Putamen (tissue), 1 donor: ENCODE measurements at regions not wholly inside any gene's neighbourhood (a gene's known extent, or its start where the extent isn't known, plus 50 kb on each side); places are given as distances from the start of the nearest gene placed in this dataset.
"Not testable (repeated sequence)": the region's sequence is repeated elsewhere in the genome, so short reads cannot be mapped to it uniquely, and the experiment has no call there.

ENCODE experiments used
- DNase-seq: peaks from one replicate; pipeline ENCODE4 v3.0.0-alpha.2; 2016; ENCODE audit warnings: low spot score

- not testable (repeated sequence) for DNase-seq
These were observed 329.0 kb upstream of the DAB2 start for GRCh38 chr5:39753747-39754146.

GRCh38 chr5:39750661-39751060 is 325.9 kb upstream of the DAB2 start:
- DNase-seq, result no peak

DNA sequence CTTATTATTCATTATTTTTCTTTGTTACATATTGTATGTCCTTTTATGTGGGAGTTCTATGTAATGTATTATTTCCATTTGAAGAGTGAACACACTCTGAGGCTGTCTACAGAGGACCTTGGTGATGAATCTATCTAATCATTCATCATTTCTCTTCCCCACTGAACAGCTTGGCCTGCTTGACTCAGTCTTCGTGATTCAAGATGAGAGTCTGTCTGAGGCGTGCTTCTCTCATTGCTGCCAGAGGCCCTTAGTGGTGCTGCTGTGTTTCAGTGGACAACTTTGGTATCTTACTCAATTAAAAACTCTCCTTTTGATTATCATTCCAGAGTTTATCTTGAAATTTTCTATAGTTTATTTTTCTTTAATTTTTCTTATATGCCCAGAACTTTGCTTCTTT is 318.1 kb upstream of the DAB2 start:
- DNase-seq, result no peak

GRCh38 chr5:39740404-39740803 is 315.6 kb upstream of the DAB2 start:
- DNase-seq, result no peak

GRCh38 chr5:39732166-39732565 is 307.4 kb upstream of the DAB2 start:
- DNase-seq, result no peak

GRCh38 chr5:39730699-39731098 is 305.9 kb upstream of the DAB2 start:
- DNase-seq, result no peak

GRCh38 chr5:39730006-39730405 is 305.2 kb upstream of the DAB2 start:
- no peak for DNase-seq

DNA sequence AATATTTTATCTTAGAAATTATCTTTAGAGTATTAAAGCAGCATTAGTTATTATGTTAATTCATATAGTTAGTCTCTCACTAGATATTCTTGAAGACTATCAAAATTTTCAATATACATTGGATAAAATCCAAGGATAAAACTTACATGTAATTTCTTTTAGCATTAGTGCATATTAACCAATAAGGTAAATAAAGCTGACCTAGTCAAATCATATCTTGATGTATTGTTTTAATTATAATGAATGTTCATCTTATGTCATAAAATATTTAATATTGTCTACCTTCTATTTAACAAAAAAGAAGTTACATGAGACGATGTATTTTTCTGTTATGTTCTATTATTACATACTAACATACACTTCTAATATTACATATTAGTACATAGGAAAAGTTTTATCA is 301.7 kb upstream of the DAB2 start:
- no peak for DNase-seq

DNA sequence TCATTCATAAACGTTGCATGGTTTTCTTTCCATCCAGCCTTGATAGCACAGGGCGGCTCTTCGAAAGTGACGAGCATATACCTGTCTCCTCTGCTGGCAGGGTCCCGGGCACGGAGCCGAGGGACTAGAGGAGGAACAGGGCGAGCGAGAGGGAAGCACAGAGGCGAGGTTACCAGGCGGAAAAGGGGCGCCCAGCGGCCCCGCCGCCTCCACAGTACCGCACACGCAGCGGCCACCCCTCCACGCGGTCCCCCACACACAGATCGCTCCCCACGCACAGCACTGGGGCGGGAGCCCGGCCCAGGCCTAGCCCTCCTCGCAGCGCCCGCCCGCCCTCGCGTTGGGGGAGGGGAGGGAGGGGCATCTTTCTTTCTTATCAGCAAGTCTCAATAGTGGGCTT is 296.6 kb upstream of the DAB2 start:
- no peak for DNase-seq

DNA sequence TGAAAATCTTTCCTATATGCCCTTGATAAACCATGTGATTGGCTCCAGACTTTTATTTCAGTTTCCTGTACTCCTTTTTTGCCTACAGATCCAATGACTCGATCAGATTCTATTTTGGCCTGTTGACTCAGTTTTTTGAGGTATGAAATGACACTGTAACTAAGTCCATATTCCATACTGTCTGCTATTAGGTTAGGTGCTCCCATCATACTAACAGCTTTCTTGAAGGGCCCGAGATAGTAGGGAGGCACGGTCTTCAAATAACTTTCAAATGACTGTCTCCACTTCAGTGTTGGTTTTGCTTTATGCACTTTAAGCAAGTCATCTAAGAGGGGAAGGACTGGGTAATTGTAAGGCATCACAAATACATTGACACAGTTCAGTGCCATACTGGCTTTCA is 295.4 kb upstream of the DAB2 start:
- DNase-seq, result no peak

DNA sequence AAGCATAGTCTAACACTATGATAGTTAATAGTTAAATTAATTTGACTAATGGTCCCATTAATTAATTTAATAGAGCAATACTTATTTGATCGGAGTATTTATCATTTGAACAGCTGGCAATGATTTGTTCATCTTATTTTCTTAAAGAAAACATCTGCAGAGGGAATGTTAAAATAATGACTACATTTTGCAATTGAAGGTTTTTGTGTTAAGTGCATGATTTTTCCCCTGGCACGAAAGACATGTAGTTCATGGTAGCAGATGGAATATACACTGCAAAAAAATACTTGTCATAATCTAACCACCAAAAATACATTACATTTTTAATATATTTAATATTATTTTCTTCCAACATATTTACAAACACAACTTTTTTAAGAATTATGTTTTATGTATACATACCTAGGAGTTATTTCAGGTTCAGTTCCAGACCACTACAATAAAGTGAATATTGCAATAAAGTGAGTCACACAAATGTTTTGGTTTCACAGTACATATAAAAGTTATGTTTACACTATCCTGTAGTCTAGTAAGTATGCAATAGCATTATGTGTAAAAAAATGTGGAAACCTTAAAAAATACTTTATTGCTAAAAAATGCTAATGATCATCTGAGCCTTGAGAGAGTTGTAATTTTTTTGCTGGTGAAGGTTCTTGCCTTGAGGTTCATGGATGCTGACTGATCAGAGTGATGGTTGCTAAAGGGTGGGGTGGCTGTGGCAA is 292.6 kb upstream of the DAB2 start:
- no peak for DNase-seq

GRCh38 chr5:39716532-39717028 is 291.8 kb upstream of the DAB2 start:
- DNase-seq, result no peak

- peak; percentile 38 for DNase-seq
These were observed 289.4 kb upstream of the DAB2 start for GRCh38 chr5:39714036-39714698.

- DNase-seq, result no peak
These were observed 288.6 kb upstream of the DAB2 start for GRCh38 chr5:39713250-39713916.

GRCh38 chr5:39712316-39713249 is 287.8 kb upstream of the DAB2 start:
- DNase-seq, result no peak

DNA sequence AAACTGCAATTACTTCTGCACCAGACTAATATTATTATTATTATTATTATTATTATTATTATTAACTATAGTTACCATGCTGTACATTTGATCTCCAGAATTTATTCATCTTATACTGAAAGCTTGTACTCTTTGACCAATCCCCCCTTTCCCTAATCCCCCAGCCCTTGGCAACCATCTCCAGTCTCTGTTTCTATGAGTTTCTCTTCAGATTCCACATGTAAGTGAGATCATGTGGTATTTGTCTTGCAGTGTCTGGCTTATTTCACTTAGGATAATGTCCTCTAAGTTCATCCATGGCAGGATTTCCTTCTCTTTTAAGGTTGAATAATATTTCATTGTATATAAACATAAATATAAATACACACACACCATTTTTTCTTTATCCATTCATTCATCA is 287.0 kb upstream of the DAB2 start:
- no peak for DNase-seq

DNA sequence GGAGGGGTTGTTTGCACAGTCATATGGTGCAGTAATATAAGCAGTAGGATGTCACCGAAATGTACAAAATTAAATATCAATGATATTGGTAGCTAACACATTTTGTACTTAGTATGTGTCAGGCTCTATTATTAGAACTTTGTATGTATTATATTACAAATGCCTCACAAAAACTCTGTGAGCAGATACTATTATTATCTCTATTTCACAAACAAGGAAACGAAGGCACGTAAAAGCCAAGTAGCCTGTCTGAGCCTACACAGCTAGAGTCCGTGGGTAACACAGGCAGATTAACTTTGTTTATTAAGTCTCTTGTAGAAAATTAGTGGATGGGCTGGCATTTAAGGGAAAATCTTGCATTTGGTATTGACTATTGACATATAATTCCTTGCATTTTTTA is 284.3 kb upstream of the DAB2 start:
- DNase-seq, result no peak

DNA sequence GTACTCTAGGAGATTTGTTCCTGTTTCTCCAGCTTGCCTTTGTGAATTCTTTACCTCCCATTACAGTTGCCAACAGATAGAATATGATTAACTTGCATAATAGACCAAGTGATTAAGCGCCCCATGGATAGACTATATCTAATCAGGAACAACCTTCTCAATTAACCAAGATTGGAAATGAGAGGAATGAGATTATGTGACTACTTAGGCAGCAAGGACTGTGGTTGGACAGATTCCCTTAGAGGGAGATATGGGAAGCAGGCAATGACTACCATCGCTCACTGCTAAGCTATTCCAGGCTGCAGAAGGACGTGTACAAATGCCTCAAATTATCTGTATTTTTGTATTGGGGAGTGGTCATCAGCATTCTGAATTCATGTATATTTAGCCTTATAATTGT is 278.1 kb upstream of the DAB2 start:
- DNase-seq, result no peak

DNA sequence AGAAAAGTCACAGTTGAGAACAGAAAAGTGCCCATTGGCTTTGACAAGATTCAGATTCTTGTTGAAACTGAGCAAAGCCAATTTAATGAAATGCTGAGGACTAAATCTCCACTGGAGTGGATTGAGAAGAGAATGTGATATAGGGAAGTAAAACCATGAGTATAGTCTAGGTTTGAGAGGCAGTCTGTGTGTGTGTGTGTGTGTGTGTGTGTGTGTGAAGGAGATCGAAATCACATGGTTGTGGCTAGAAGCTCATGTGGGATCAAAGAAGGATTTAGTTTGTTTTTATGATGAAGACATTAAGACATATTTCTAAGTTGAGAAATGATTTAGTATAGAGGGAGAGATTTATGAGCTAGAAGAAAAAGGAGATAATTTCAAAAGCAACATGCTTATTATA is 275.7 kb upstream of the DAB2 start:
- no peak for DNase-seq

GRCh38 chr5:39698838-39699560 is 274.2 kb upstream of the DAB2 start:
- DNase-seq, result no peak

DNA sequence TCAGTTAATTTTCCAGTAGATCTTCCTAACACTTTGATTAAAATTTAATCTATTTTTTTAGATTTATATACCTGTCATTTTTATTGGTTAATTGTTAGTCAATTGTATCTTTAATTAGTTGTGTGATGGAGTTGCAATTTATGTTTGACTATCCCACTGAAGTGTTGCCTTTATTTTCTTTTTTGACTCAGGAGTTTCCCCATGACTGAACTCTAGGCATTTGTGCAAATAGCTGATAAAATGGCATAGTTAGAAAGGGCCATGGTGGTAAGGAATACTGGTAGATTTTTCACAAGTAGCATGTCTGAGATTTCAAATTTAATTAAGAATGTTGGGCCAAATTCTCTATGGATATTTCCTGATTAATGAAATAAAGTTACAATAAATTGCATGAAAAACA is 273.1 kb upstream of the DAB2 start:
- no peak for DNase-seq
